Osteoblast (primary cell): ENCODE measurements at regions not wholly inside any gene's neighbourhood (a gene's known extent, or its start where the extent isn't known, plus 50 kb on each side); places are given as distances from the start of the nearest gene placed in this dataset.

ENCODE experiments used
- DNase-seq: peaks from one replicate; pipeline ENCODE4 v3.0.0; 2011; ENCODE audit warnings: low spot score, mixed read lengths; ENCODE audit not compliant: insufficient read length; ENCODE audit errors: missing footprints
- H2AFZ ChIP-seq: 2 replicates; pipeline ENCODE4 v1.6.0; 2011; ENCODE audit warnings: mild to moderate bottlenecking, low read length
- H3K27ac ChIP-seq: 2 replicates; pipeline ENCODE4 v1.5.1; 2011; ENCODE audit warnings: mild to moderate bottlenecking, low read depth, low read length, moderate library complexity
- H3K27me3 ChIP-seq: 2 replicates; pipeline ENCODE4 v1.6.0; 2012; ENCODE audit warnings: mild to moderate bottlenecking, control low read depth, inconsistent platforms, low read length, moderate library complexity; ENCODE audit not compliant: insufficient read depth
- H3K36me3 ChIP-seq: 2 replicates; pipeline ENCODE4 v1.5.1; 2011; ENCODE audit warnings: mild to moderate bottlenecking, low read length, control low read depth, moderate library complexity; ENCODE audit not compliant: insufficient read depth
- H3K4me1 ChIP-seq: 2 replicates; pipeline ENCODE4 v1.5.1; 2011; ENCODE audit warnings: mild to moderate bottlenecking, low read length, control low read depth, moderate library complexity; ENCODE audit not compliant: insufficient read depth
- H3K4me2 ChIP-seq: 2 replicates; pipeline ENCODE4 v1.6.0; 2011; ENCODE audit warnings: mild to moderate bottlenecking, low read length; ENCODE audit not compliant: insufficient read depth
- H3K4me3 ChIP-seq: fragments of 200-600 bp; sonication (generic); 3 replicates; pipeline ENCODE4 v1.5.1; 2012; ENCODE audit warnings: mild to moderate bottlenecking, low read length, inconsistent platforms; ENCODE audit not compliant: insufficient read depth
- H3K79me2 ChIP-seq: 2 replicates; pipeline ENCODE4 v1.6.0; 2012; ENCODE audit warnings: mild to moderate bottlenecking, low read length, control low read depth, inconsistent platforms; ENCODE audit not compliant: insufficient read depth
- H3K9me3 ChIP-seq: 2 replicates; pipeline ENCODE4 v1.5.1; 2011; ENCODE audit warnings: low read depth, low read length, control low read depth
- H4K20me1 ChIP-seq: 2 replicates; pipeline ENCODE4 v1.6.0; 2012; ENCODE audit warnings: mild to moderate bottlenecking, low read length, control low read depth; ENCODE audit not compliant: insufficient read depth
- TF ChIP-seq, protein P1 (sequence below): IDR thresholded peaks from 2 replicates; pipeline ENCODE4 v1.5.1; 2011; ENCODE audit warnings: mild to moderate bottlenecking, low read depth, low read length, moderate library complexity; ENCODE audit errors: extremely low read depth

DNA sequence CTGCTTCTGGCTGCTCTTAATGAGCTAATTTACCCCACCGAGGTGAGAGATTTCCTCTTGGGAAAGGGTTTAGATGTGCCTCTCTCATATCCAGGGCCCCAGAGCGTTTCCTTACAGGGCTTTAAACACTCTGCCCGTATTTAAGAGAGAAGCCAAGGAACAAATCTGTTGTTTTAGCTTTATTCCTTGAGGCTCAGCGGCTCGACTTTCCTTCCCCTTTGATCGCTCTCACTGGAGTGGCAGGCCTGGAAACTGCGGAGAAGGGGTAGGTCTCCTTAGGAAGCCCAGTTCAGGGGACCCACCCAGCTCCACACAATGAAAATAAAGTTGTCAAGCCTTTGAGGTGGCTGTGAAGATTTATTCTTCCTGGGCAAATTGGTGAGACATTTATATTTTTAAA lies 132.0 kb upstream of the JAG1 start:
- H2AFZ ChIP-seq: no peak overlapping the region
- no peak overlapping the region for H3K27ac ChIP-seq
- H3K27me3 ChIP-seq: no peaks in the 10 kb centered on the region
- no peaks in the 10 kb centered on the region for H4K20me1 ChIP-seq
- no peaks in the 10 kb centered on the region for H3K79me2 ChIP-seq
- H3K36me3 ChIP-seq: no peaks in the 10 kb centered on the region
- TF ChIP-seq, protein P1, sequence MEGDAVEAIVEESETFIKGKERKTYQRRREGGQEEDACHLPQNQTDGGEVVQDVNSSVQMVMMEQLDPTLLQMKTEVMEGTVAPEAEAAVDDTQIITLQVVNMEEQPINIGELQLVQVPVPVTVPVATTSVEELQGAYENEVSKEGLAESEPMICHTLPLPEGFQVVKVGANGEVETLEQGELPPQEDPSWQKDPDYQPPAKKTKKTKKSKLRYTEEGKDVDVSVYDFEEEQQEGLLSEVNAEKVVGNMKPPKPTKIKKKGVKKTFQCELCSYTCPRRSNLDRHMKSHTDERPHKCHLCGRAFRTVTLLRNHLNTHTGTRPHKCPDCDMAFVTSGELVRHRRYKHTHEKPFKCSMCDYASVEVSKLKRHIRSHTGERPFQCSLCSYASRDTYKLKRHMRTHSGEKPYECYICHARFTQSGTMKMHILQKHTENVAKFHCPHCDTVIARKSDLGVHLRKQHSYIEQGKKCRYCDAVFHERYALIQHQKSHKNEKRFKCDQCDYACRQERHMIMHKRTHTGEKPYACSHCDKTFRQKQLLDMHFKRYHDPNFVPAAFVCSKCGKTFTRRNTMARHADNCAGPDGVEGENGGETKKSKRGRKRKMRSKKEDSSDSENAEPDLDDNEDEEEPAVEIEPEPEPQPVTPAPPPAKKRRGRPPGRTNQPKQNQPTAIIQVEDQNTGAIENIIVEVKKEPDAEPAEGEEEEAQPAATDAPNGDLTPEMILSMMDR: no peak
- H3K4me2 ChIP-seq: no peak overlapping the region
- no peak for DNase-seq
- H3K9me3 ChIP-seq: no peaks in the 10 kb centered on the region
- no peaks in the 10 kb centered on the region for H3K4me1 ChIP-seq
- no peak overlapping the region for H3K4me3 ChIP-seq

DNA sequence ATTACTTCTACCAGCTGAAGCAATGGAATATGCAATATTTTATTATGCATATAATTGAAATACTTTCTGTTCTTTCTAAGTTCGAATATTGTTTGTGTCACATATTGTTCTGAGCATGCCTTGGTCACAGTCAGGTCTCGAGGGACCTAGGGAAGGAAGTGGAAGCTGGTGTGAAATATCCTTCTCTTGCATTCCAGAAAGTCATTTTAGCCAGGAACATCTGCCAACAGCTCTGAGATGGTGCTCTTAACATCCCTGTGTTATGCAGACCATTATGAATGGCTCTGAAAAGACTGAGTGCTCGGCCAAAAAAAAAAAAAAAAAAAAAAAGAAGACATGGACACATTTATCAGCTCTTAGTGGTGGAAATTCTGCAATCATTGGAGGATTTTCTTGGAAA lies 132.7 kb upstream of the JAG1 start:
- H4K20me1 ChIP-seq: no peaks in the 10 kb centered on the region
- H3K9me3 ChIP-seq: no peaks in the 10 kb centered on the region
- H3K27me3 ChIP-seq: no peaks in the 10 kb centered on the region
- TF ChIP-seq, protein P1: no peak
- no peak overlapping the region for H3K4me3 ChIP-seq
- no peaks in the 10 kb centered on the region for H3K79me2 ChIP-seq
- no peak overlapping the region for H3K27ac ChIP-seq
- peak; percentile 32 for DNase-seq
- no peaks in the 10 kb centered on the region for H3K4me1 ChIP-seq
- H3K4me2 ChIP-seq: no peak overlapping the region
- no peaks in the 10 kb centered on the region for H3K36me3 ChIP-seq
- H2AFZ ChIP-seq: no peak overlapping the region

DNA sequence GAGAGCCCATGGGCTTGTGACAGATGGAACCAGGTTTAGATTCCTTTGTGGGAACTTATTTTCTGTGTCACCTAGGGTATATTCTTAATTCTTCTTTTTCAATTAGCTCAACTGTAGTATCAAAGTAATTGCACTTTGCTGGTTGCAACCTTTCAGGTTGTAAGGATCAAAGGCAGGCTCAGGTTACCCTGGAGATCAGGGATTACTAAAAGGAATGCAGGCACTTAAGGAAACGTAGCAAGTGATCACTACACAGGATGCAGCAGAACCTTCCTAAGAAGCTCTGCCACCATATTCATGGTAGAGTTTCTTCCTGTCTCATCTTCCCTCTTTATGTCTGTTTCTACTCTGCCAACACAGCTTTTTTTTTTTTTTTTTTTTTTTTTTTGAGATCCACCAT lies 133.2 kb upstream of the JAG1 start:
- no peak overlapping the region for H3K27ac ChIP-seq
- no peaks in the 10 kb centered on the region for H3K79me2 ChIP-seq
- H2AFZ ChIP-seq: no peak overlapping the region
- TF ChIP-seq, protein P1: no peak
- H3K36me3 ChIP-seq: no peaks in the 10 kb centered on the region
- no peaks in the 10 kb centered on the region for H3K4me1 ChIP-seq
- H3K9me3 ChIP-seq: no peaks in the 10 kb centered on the region
- H3K4me2 ChIP-seq: no peak overlapping the region
- H4K20me1 ChIP-seq: no peaks in the 10 kb centered on the region
- H3K4me3 ChIP-seq: no peak overlapping the region
- DNase-seq: no peak
- no peaks in the 10 kb centered on the region for H3K27me3 ChIP-seq

DNA sequence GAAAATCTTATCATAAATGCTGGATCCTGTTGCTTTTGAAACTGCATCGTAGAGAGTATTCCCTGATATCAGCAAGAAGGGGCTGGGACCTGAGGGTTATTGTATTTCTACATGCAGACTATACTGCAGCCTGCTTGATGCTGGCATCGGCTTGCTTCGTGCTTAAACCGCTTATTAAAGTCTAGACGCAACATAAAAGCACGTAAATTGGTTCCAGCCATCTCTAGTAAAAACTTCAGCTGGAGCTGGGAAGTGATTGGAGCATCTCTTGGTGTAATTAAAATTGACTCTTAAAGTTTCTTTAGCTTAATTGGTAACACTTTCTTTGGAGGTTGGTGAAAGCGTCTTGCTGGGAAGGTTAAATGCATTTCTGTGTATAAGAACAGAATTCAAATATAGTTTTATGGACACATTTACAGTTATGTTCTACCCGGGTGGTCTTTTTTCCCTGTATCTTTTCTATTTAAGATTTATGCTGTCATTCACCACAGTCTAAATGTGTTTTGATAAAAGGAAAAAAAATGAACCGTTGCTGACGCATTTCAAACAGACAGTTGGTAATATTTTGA lies 139.0 kb upstream of the JAG1 start:
- Histone ChIP-seq H3K9me3 (no peaks in the 10 kb centered on the region), H3K36me3 (no peaks in the 10 kb centered on the region), H3K79me2 (no peaks in the 10 kb centered on the region), H4K20me1 (no peaks in the 10 kb centered on the region), H3K4me1 (no peaks in the 10 kb centered on the region), H3K27ac (no peak overlapping the region), H3K27me3 (no peaks in the 10 kb centered on the region), H3K4me2 (no peak overlapping the region), H3K4me3 (no peak overlapping the region), H2AFZ (peak overlapping the region; percentile 10)
- TF ChIP-seq, protein P1: no peak
- DNase-seq: no peak
